ENCODE measurements at regions not wholly inside any gene's neighbourhood (a gene's known extent, or its start where the extent isn't known, plus 50 kb on each side); places are given as distances from the start of the nearest gene placed in this dataset.
"Not testable (repeated sequence)": the region's sequence is repeated elsewhere in the genome, so short reads cannot be mapped to it uniquely, and the experiment has no call there.

- no peak for DNase-seq (ENCODE audit: extremely low spot score)
- CTCF ChIA-PET: interaction anchor here (0.7 kb wide), 1 partner anchor 8 kb away, joined by 3 read pairs; no protein-coding TSS in a partner anchor
- POLR2A ChIA-PET: no interaction called here
- no peak for TF ChIP-seq CTCF (IDR thresholded peaks at IDR 0.05; ENCODE audit: control extremely low read depth, extremely low read depth, low read depth, missing control alignments)
These were observed 52.7 kb downstream of the COL6A6 start for GRCh38 chr3:130569461-130570365.

- CTCF ChIA-PET: no interaction called here
These were observed 55.8 kb downstream of the COL6A6 start for GRCh38 chr3:130572769-130573168.

GRCh38 chr3:130576375-130577266 is 59.6 kb downstream of the COL6A6 start:
- DNase-seq (ENCODE audit: extremely low spot score): no peak
- ChIA-PET POLR2A (no interaction called here), CTCF (interaction anchor here (1.1 to 1.3 kb wide), 2 partner anchors 20 to 301 kb away, joined by 3 read pairs; no protein-coding TSS in a partner anchor)
- TF ChIP-seq CTCF (IDR thresholded peaks at IDR 0.05; ENCODE audit: control extremely low read depth, extremely low read depth, low read depth, missing control alignments): no peak

More at GRCh38 chr3:130572769-130573168, 55.8 kb downstream of the COL6A6 start:
- TF ChIP-seq CTCF (IDR thresholded peaks at IDR 0.05; ENCODE audit: control extremely low read depth, extremely low read depth, low read depth, missing control alignments): no peak
- no peak for DNase-seq (ENCODE audit: extremely low spot score)
- POLR2A ChIA-PET: interaction anchor here (0.6 kb wide), 1 partner anchor 46 kb away, joined by 5 read pairs; no protein-coding TSS in a partner anchor

GRCh38 chr3:130582457-130583153 is 65.6 kb downstream of the COL6A6 start:
- TF ChIP-seq CTCF (IDR thresholded peaks at IDR 0.05; ENCODE audit: control extremely low read depth, extremely low read depth, low read depth, missing control alignments): no peak
- no peak for DNase-seq (ENCODE audit: extremely low spot score)
- ChIA-PET CTCF (interaction anchor here (0.9 to 1.5 kb wide), 4 partner anchors 8 to 33 kb away, joined by 3 to 5 read pairs (median 3); no protein-coding TSS in a partner anchor), POLR2A (interaction anchor here (0.5 kb wide), 1 partner anchor 26 kb away, joined by 8 read pairs; no protein-coding TSS in a partner anchor)

GRCh38 chr3:130594749-130595148 is 77.8 kb downstream of the COL6A6 start:
- DNase-seq (ENCODE audit: extremely low spot score); CTCF ChIA-PET; POLR2A ChIA-PET: not testable (repeated sequence)

- CTCF ChIA-PET: no interaction called here
- DNase-seq (ENCODE audit: extremely low spot score): no peak
- TF ChIP-seq CTCF (IDR thresholded peaks at IDR 0.05; ENCODE audit: control extremely low read depth, extremely low read depth, low read depth, missing control alignments): no peak
- POLR2A ChIA-PET: no interaction called here
These were observed 79.5 kb downstream of the COL6A6 start for GRCh38 chr3:130596484-130596883.

All from GM10248 (cell line).